Endothelial cell of umbilical vein (primary cell): ENCODE measurements at regions not wholly inside any gene's neighbourhood (a gene's known extent, or its start where the extent isn't known, plus 50 kb on each side); places are given as distances from the start of the nearest gene placed in this dataset.

Experiments used
- BruUV-seq: library from RNA; stranded (reverse); fragments of 400-500 nt; replicated peaks from 2 replicates; lab custom pipeline; 2021; lab: Mats Ljungman, UMichigan
- CTCF ChIA-PET: fragments of 300-600, 350-600 bp; sonication (Branson Sonifier 250); formaldehyde crosslinking; loops from one replicate; lab custom pipeline; 2021; ENCODE audit warnings: antibody characterized with exemption, inconsistent platforms; lab: Charles Lee
- POLR2A ChIA-PET: fragments of 300-600, 350-600 bp; sonication (Branson Sonifier 250); formaldehyde crosslinking; loops from one replicate; lab custom pipeline; 2021; ENCODE audit warnings: antibody characterized with exemption, inconsistent platforms; lab: Charles Lee
- DNase-seq: peaks from one replicate; pipeline ENCODE4 v3.0.0-alpha.2; 2011; ENCODE audit warnings: low read depth, low spot score
- FAIRE-seq: peaks from 2 replicates; lab custom pipeline; 2011; peaks lifted over from hg19 to GRCh38; lab: Jason Lieb, UNC
- H2AFZ ChIP-seq: 2 replicates; pipeline ENCODE4 v1.6.0; 2012; ENCODE audit warnings: low read depth, low read length, control low read depth, inconsistent platforms
- H3K27ac ChIP-seq: 2 replicates; pipeline ENCODE4 v1.5.1; 2011; ENCODE audit warnings: low read depth, mild to moderate bottlenecking, control low read depth, low read length, moderate library complexity; ENCODE audit not compliant: insufficient read depth
- H3K27me3 ChIP-seq, 2 experiments: 2 replicates each; pipeline versions ENCODE4 v1.6.0 to v1.6.1; 2011; ENCODE audit warnings: low read length in 2 of 2, mixed read lengths in 1 of 2; ENCODE audit not compliant: control insufficient read depth in 2 of 2, insufficient read depth in 2 of 2
- H3K36me3 ChIP-seq, 2 experiments: 2 replicates in 1 of 2; 3 replicates in 1 of 2; pipeline ENCODE4 v1.5.1; 2011; ENCODE audit warnings: low read length in 2 of 2, mild to moderate bottlenecking in 1 of 2, moderate library complexity in 1 of 2; ENCODE audit not compliant: control insufficient read depth in 2 of 2, insufficient read depth in 2 of 2; ENCODE audit errors: extremely low read depth in 1 of 2
- H3K4me1 ChIP-seq: 3 replicates; pipeline ENCODE4 v1.5.1; 2011; ENCODE audit warnings: mild to moderate bottlenecking, low read length; ENCODE audit not compliant: control insufficient read depth, insufficient read depth; ENCODE audit errors: extremely low read depth
- H3K4me2 ChIP-seq: 2 replicates; pipeline ENCODE4 v1.6.1; 2011; ENCODE audit warnings: low read length, control low read depth, mixed read lengths; ENCODE audit not compliant: insufficient read depth
- H3K4me3 ChIP-seq, 3 experiments: fragments of 200-600 bp in 1 of 3; sonication (generic), shearing (Covaris generic) in 1 of 3; replicated peaks in 1 of 3; 2 replicates each; pipeline ENCODE4 v1.5.1; 2011 to 2016; ENCODE audit warnings: control low read depth in 3 of 3, low read length in 3 of 3, mild to moderate bottlenecking in 2 of 3, inconsistent platforms in 1 of 3, low read depth in 1 of 3, moderate library complexity in 1 of 3; ENCODE audit not compliant: insufficient read depth in 1 of 3
- H3K79me2 ChIP-seq: 2 replicates; pipeline ENCODE4 v1.6.0; 2012; ENCODE audit warnings: low read length, inconsistent platforms; ENCODE audit not compliant: control insufficient read depth, insufficient read depth
- H3K9ac ChIP-seq: replicated peaks from 2 replicates; pipeline ENCODE3; 2011; ENCODE audit warnings: low read length, control low read depth; ENCODE audit not compliant: insufficient read depth; ENCODE audit errors: extremely low read depth
- H3K9me1 ChIP-seq: replicated peaks from 3 replicates; pipeline ENCODE4 v1.6.0; 2011; ENCODE audit warnings: mild to moderate bottlenecking, low read length; ENCODE audit not compliant: control insufficient read depth, insufficient read depth; ENCODE audit errors: extremely low read depth
- H3K9me3 ChIP-seq: replicated peaks from 2 replicates; pipeline ENCODE4 v1.5.1; 2012; ENCODE audit warnings: low read length, inconsistent platforms; ENCODE audit not compliant: control insufficient read depth, insufficient read depth
- H4K20me1 ChIP-seq: replicated peaks from 2 replicates; pipeline ENCODE3; 2011; ENCODE audit warnings: mild to moderate bottlenecking, low read length; ENCODE audit not compliant: control insufficient read depth, insufficient read depth; ENCODE audit errors: extremely low read depth
- EZH2 ChIP-seq: IDR thresholded peaks from 2 replicates; pipeline ENCODE4 v1.6.1; 2012; ENCODE audit warnings: borderline replicate concordance, low read depth, mild to moderate bottlenecking, moderate library complexity, low read length, inconsistent platforms; ENCODE audit not compliant: severe bottlenecking
- FOS ChIP-seq: IDR thresholded peaks from 2 replicates; pipeline ENCODE4 v1.6.1; 2011; ENCODE audit warnings: mild to moderate bottlenecking, low read length, moderate library complexity, borderline replicate concordance; ENCODE audit not compliant: insufficient read depth
- GATA2 ChIP-seq: IDR thresholded peaks from 2 replicates; pipeline ENCODE4 v1.7.0; 2011; ENCODE audit warnings: low read depth, mild to moderate bottlenecking, moderate library complexity, mixed read lengths, low read length; ENCODE audit not compliant: insufficient read length, insufficient read depth
- JUN ChIP-seq: IDR thresholded peaks from 2 replicates; pipeline ENCODE4 v1.6.1; 2011; ENCODE audit warnings: borderline replicate concordance, low read depth; ENCODE audit not compliant: insufficient read length, insufficient read depth
- MYC ChIP-seq: IDR thresholded peaks from one replicate; pipeline ENCODE4 v1.6.1; 2011; ENCODE audit warnings: mild to moderate bottlenecking, low read depth, low read length
- POLR2A ChIP-seq: IDR thresholded peaks from 2 replicates; pipeline ENCODE4 v1.6.1; 2012; ENCODE audit warnings: low read depth, mild to moderate bottlenecking, control low read depth, low read length
- POLR2AphosphoS5 ChIP-seq: IDR thresholded peaks from 2 replicates; pipeline ENCODE4 v1.6.1; 2012; ENCODE audit warnings: low read depth, mild to moderate bottlenecking, control low read depth, low read length, moderate library complexity; ENCODE audit not compliant: insufficient read depth
- dilution Hi-C: fragments of 300-500 bp; cut with MboI; formaldehyde crosslinking; loops from one replicate; pipeline ENCODE4 v1.15.0; 2019; ENCODE audit warnings: low sequenced_read_pairs; ENCODE audit not compliant: extremely low pct_ligation_motif_present
- intact Hi-C: fragments of 100-400 bp; cut with micrococcal nuclease; formaldehyde crosslinking; loops from one replicate; pipeline ENCODE4 v1.10.0; 2022
- TF ChIP-seq, protein P1 (sequence below), 2 donors: IDR thresholded peaks; 1 replicate in 1 of 2; 2 replicates in 1 of 2; pipeline ENCODE4 v1.5.1; 2011; ENCODE audit warnings: low read length in 2 of 2, mild to moderate bottlenecking in 2 of 2, moderate library complexity in 2 of 2, control low read depth in 1 of 2, inconsistent platforms in 1 of 2, low read depth in 1 of 2; ENCODE audit not compliant: insufficient read depth in 1 of 2; ENCODE audit errors: extremely low read depth in 1 of 2
- TF ChIP-seq, protein P2 (sequence below): IDR thresholded peaks from 2 replicates; pipeline ENCODE4 v1.6.1; 2011; ENCODE audit not compliant: insufficient read depth, insufficient read length

GRCh38 chr2:133673305-133673905 is 105.1 kb upstream of the NCKAP5 start:
- no peak overlapping the region for H3K4me2 ChIP-seq
- intact Hi-C loops: no loop called here
- no TSS peak for BruUV-seq

More at GRCh38 chr2:133673305-133673905, 105.1 kb upstream of the NCKAP5 start:
- no peak for DNase-seq
- Histone ChIP-seq H4K20me1 (no peaks in the 10 kb centered on the region), H3K79me2 (no peaks in the 10 kb centered on the region), H3K4me1 (peaks cover 10% of the 10 kb centered on the region), H3K36me3 (no peaks in the 10 kb centered on the region), H3K9ac (no peak overlapping the region), H2AFZ (no peak overlapping the region), H3K9me1 (no peaks in the 10 kb centered on the region), H3K27ac (no peak overlapping the region), H3K4me3 (no peak overlapping the region), H3K27me3 (no peaks in the 10 kb centered on the region), H3K9me3 (no peaks in the 10 kb centered on the region)
- no peak for FAIRE-seq
- ChIA-PET CTCF (interaction anchor here (0.6 to 2.0 kb wide), 6 partner anchors 13 to 143 kb away, joined by 3 to 8 read pairs (median 3); no protein-coding TSS in a partner anchor), POLR2A (no interaction called here)
- dilution Hi-C loops: no loop called here
- no peak for TF ChIP-seq JUN
- no peak for TF ChIP-seq EZH2
- TF ChIP-seq POLR2A: no peak
- no peak for TF ChIP-seq MYC
- TF ChIP-seq, protein P1, sequence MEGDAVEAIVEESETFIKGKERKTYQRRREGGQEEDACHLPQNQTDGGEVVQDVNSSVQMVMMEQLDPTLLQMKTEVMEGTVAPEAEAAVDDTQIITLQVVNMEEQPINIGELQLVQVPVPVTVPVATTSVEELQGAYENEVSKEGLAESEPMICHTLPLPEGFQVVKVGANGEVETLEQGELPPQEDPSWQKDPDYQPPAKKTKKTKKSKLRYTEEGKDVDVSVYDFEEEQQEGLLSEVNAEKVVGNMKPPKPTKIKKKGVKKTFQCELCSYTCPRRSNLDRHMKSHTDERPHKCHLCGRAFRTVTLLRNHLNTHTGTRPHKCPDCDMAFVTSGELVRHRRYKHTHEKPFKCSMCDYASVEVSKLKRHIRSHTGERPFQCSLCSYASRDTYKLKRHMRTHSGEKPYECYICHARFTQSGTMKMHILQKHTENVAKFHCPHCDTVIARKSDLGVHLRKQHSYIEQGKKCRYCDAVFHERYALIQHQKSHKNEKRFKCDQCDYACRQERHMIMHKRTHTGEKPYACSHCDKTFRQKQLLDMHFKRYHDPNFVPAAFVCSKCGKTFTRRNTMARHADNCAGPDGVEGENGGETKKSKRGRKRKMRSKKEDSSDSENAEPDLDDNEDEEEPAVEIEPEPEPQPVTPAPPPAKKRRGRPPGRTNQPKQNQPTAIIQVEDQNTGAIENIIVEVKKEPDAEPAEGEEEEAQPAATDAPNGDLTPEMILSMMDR (IDR thresholded peaks at IDR 0.05; ENCODE audit: extremely low read depth in 1 of 2, insufficient read depth in 1 of 2, low read depth in 1 of 2, low read length in 2 of 2): no peak
- no peak for TF ChIP-seq POLR2AphosphoS5
- no peak for TF ChIP-seq FOS
- no peak for TF ChIP-seq GATA2
- TF ChIP-seq, protein P2, sequence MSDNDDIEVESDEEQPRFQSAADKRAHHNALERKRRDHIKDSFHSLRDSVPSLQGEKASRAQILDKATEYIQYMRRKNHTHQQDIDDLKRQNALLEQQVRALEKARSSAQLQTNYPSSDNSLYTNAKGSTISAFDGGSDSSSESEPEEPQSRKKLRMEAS: no peak
